H9 (cell line): ENCODE measurements at regions not wholly inside any gene's neighbourhood (a gene's known extent, or its start where the extent isn't known, plus 50 kb on each side); places are given as distances from the start of the nearest gene placed in this dataset.

Experiments
- DNase-seq: peaks from one replicate; pipeline ENCODE4 v3.0.0-alpha.2; 2017
- H2AFZ ChIP-seq: one replicate; pipeline ENCODE4 v1.6.1; 2013; ENCODE audit warnings: mild to moderate bottlenecking, low read length, control low read depth, moderate library complexity
- H2AK5ac ChIP-seq: 2 replicates; pipeline ENCODE4 v1.6.1; 2013; ENCODE audit warnings: low read length, control low read depth, mixed read lengths; ENCODE audit not compliant: insufficient read length
- H2BK120ac ChIP-seq: one replicate; pipeline ENCODE4 v1.6.1; 2013; ENCODE audit warnings: low read depth, mild to moderate bottlenecking, low read length, control low read depth, inconsistent platforms; ENCODE audit not compliant: poor library complexity, severe bottlenecking
- H2BK12ac ChIP-seq: 2 replicates; pipeline ENCODE4 v1.6.1; 2013; ENCODE audit warnings: low read length, control low read depth, mixed read lengths, low read depth; ENCODE audit not compliant: insufficient read length
- H2BK15ac ChIP-seq: 2 replicates; pipeline ENCODE4 v1.6.1; 2013; ENCODE audit warnings: low read depth, low read length, control low read depth
- H2BK20ac ChIP-seq: one replicate; pipeline ENCODE4 v1.6.1; 2013; ENCODE audit warnings: low read depth, mild to moderate bottlenecking, low read length, control low read depth, inconsistent platforms; ENCODE audit not compliant: poor library complexity, severe bottlenecking
- H2BK5ac ChIP-seq: 2 replicates; pipeline ENCODE4 v1.6.1; 2013; ENCODE audit warnings: low read length, control low read depth, mixed read lengths; ENCODE audit not compliant: insufficient read length
- H3K14ac ChIP-seq: 2 replicates; pipeline ENCODE4 v1.6.1; 2013; ENCODE audit warnings: low read length, control low read depth; ENCODE audit not compliant: insufficient read depth
- H3K18ac ChIP-seq: 2 replicates; pipeline ENCODE4 v1.6.1; 2013; ENCODE audit warnings: low read depth, mild to moderate bottlenecking, mixed read lengths, low read length, control low read depth; ENCODE audit not compliant: insufficient read length
- H3K23ac ChIP-seq: 2 replicates; pipeline ENCODE4 v1.6.1; 2013; ENCODE audit warnings: low read length, control low read depth, mixed read lengths, low read depth; ENCODE audit not compliant: insufficient read length
- H3K23me2 ChIP-seq: 2 replicates; pipeline ENCODE4 v1.6.1; 2013; ENCODE audit warnings: low read depth, mild to moderate bottlenecking, mixed read lengths, low read length, control low read depth; ENCODE audit not compliant: insufficient read length, poor library complexity, severe bottlenecking
- H3K27ac ChIP-seq: 2 replicates; pipeline ENCODE4 v1.5.1; 2013; ENCODE audit warnings: low read length, control low read depth, mixed read lengths, low read depth; ENCODE audit not compliant: insufficient read length
- H3K27me3 ChIP-seq: 2 replicates; pipeline ENCODE4 v1.6.1; 2013; ENCODE audit warnings: low read length, control low read depth, inconsistent platforms; ENCODE audit not compliant: insufficient read depth
- H3K4ac ChIP-seq: 2 replicates; pipeline ENCODE4 v1.6.1; 2013; ENCODE audit warnings: low read depth, mild to moderate bottlenecking, control low read depth, inconsistent platforms, low read length, moderate library complexity
- H3K4me1 ChIP-seq: 2 replicates; pipeline ENCODE4 v1.6.1; 2013; ENCODE audit warnings: low read length, control low read depth, inconsistent platforms; ENCODE audit not compliant: insufficient read depth
- H3K4me2 ChIP-seq: 2 replicates; pipeline ENCODE4 v1.6.1; 2013; ENCODE audit warnings: low read length, control low read depth, mixed read lengths; ENCODE audit not compliant: insufficient read length, insufficient read depth
- H3K56ac ChIP-seq: 2 replicates; pipeline ENCODE4 v1.6.1; 2013; ENCODE audit warnings: low read depth, mild to moderate bottlenecking, mixed read lengths, low read length, control low read depth; ENCODE audit not compliant: insufficient read length
- H3K79me1 ChIP-seq: 2 replicates; pipeline ENCODE4 v1.6.1; 2013; ENCODE audit warnings: low read depth, mild to moderate bottlenecking, moderate library complexity, low read length, control low read depth, inconsistent platforms; ENCODE audit not compliant: insufficient read depth, poor library complexity, severe bottlenecking
- H3K79me2 ChIP-seq: 2 replicates; pipeline ENCODE4 v1.6.1; 2013; ENCODE audit warnings: low read length, control low read depth, inconsistent platforms; ENCODE audit not compliant: insufficient read depth
- H3K9ac ChIP-seq: 2 replicates; pipeline ENCODE4 v1.6.1; 2013; ENCODE audit warnings: low read length, control low read depth, mixed read lengths; ENCODE audit not compliant: insufficient read length; ENCODE audit errors: extremely low read depth
- H3K9me3 ChIP-seq: one replicate; pipeline ENCODE4 v1.6.1; 2013; ENCODE audit warnings: low read depth, low read length, inconsistent platforms; ENCODE audit not compliant: control insufficient read depth
- H3T11ph ChIP-seq: one replicate; pipeline ENCODE4 v1.6.1; 2013; ENCODE audit warnings: mild to moderate bottlenecking, low read length, control low read depth, inconsistent platforms
- H4K20me1 ChIP-seq: one replicate; pipeline ENCODE4 v1.6.1; 2013; ENCODE audit not compliant: control insufficient read depth, insufficient read length, insufficient read depth
- H4K5ac ChIP-seq: 2 replicates; pipeline ENCODE4 v1.6.1; 2013; ENCODE audit warnings: low read depth, mild to moderate bottlenecking, mixed read lengths, low read length, control low read depth; ENCODE audit not compliant: insufficient read length
- H4K8ac ChIP-seq: replicated peaks from 2 replicates; pipeline ENCODE4 v1.6.1; 2013; ENCODE audit warnings: low read length, control low read depth, mixed read lengths, low read depth; ENCODE audit not compliant: insufficient read length
- H4K91ac ChIP-seq: 2 replicates; pipeline ENCODE4 v1.6.1; 2013; ENCODE audit warnings: low read depth, mild to moderate bottlenecking, moderate library complexity, mixed read lengths, low read length, control low read depth; ENCODE audit not compliant: insufficient read length
- H3K27ac Mint-ChIP-seq, 3 experiments: 2 replicates in 2 of 3; 3 replicates in 1 of 3; pipeline ENCODE4 v1.8.0; 2020 to 2021; ENCODE audit warnings: mixed read lengths in 3 of 3, mild to moderate bottlenecking in 1 of 3, moderate library complexity in 1 of 3
- H3K27me3 Mint-ChIP-seq: 2 replicates; pipeline ENCODE4 v1.8.0; 2021; ENCODE audit warnings: low read depth, mild to moderate bottlenecking, moderate library complexity, mixed read lengths
- H3K36me3 Mint-ChIP-seq, 3 experiments: 2 replicates in 2 of 3; 3 replicates in 1 of 3; pipeline ENCODE4 v1.8.0; 2020 to 2021; ENCODE audit warnings: low read depth in 3 of 3, mixed read lengths in 3 of 3; ENCODE audit not compliant: insufficient read depth in 1 of 3
- H3K4me1 Mint-ChIP-seq, 2 experiments: 2 replicates each; pipeline ENCODE4 v1.8.0; 2020; ENCODE audit warnings: mixed read lengths in 2 of 2
- H3K4me3 Mint-ChIP-seq, 2 experiments: 2 replicates in 1 of 2; 3 replicates in 1 of 2; pipeline ENCODE4 v1.8.0; 2020 to 2021; ENCODE audit warnings: mild to moderate bottlenecking in 2 of 2, mixed read lengths in 2 of 2, moderate library complexity in 1 of 2
- H3K9me3 Mint-ChIP-seq, 2 experiments: 2 replicates in 1 of 2; 3 replicates in 1 of 2; pipeline ENCODE4 v1.8.0; 2020; ENCODE audit warnings: mild to moderate bottlenecking in 2 of 2, mixed read lengths in 2 of 2, moderate library complexity in 1 of 2
- CTCF ChIP-seq: fragments of 200-600 bp; sonication (generic); conservative IDR thresholded peaks from 3 replicates; pipeline ENCODE4 v1.8.0; 2021; ENCODE audit warnings: antibody characterized with exemption, mild to moderate bottlenecking
- WGBS: extraction: QIAGEN DNeasy Blood & Tissue Kit; methylation state at CpG from one replicate; pipeline ENCODE4 v1.1.7; 2013; ENCODE audit warnings: missing lambda C conversion rate, low lambda C conversion rate, mixed read lengths; ENCODE audit not compliant: insufficient read length; ENCODE audit errors: extremely low coverage; 5-methylcytosine and 5-hydroxymethylcytosine counted together

- no peak overlapping the region for H3K27ac Mint-ChIP-seq
- Histone ChIP-seq H4K8ac (no peak overlapping the region), H4K20me1 (no peaks in the 10 kb centered on the region), H3K4me1 (no peaks in the 10 kb centered on the region), H2BK5ac (no peak overlapping the region), H2AK5ac (no peak overlapping the region), H2BK15ac (no peak overlapping the region), H2BK120ac (no peak overlapping the region), H3T11ph (no peak overlapping the region), H3K4ac (no peak overlapping the region), H4K5ac (no peak overlapping the region), H3K79me2 (no peaks in the 10 kb centered on the region), H4K91ac (no peak overlapping the region), H2BK12ac (no peak overlapping the region), H2BK20ac (no peak overlapping the region), H3K56ac (no peak overlapping the region), H3K23me2 (no peaks in the 10 kb centered on the region), H3K79me1 (no peaks in the 10 kb centered on the region), H3K14ac (no peak overlapping the region), H3K27me3 (no peaks in the 10 kb centered on the region), H3K23ac (no peak overlapping the region), H3K18ac (no peak overlapping the region), H3K4me2 (no peak overlapping the region), H3K9me3 (no peaks in the 10 kb centered on the region), H2AFZ (no peak overlapping the region), H3K27ac (no peak overlapping the region), H3K9ac (no peak overlapping the region)
- WGBS = no CpG with 5 or more reads among the region's 1 CpG
- no peaks in the 10 kb centered on the region; the same call in 1 of the 2 replicates for H3K27me3 Mint-ChIP-seq
- H3K4me1 Mint-ChIP-seq = no peaks in the 10 kb centered on the region
- DNase-seq = no peak
- H3K4me3 Mint-ChIP-seq = no peak overlapping the region
- TF ChIP-seq CTCF = no peak
- no peaks in the 10 kb centered on the region for H3K9me3 Mint-ChIP-seq
- H3K36me3 Mint-ChIP-seq = no peaks in the 10 kb centered on the region
Measured at GRCh38 chr16:52056259-52056658, 490.7 kb downstream of the TOX3 start.
